ENCODE measurements at regions not wholly inside any gene's neighbourhood (a gene's known extent, or its start where the extent isn't known, plus 50 kb on each side); places are given as distances from the start of the nearest gene placed in this dataset.

DNA sequence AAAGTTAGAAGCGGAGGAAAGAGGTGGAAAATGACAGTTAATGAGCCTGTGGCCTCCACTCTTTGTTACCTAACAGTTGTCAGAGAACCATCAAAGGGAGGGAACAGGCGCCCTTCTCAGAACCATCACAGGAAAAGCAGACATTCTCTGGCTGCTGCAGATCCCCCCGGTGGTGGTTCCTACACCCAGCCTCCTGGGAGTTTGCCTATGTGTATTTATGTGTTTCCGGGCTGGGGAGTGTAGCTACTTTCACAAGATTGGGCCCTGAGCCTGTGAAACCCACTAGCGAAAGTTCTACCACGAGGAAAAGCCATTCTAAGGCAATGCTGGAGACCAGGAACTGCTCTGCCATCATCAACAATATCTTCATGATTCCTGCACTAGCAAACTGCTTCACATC is 52.7 kb upstream of the BCOR start:
- no peaks in the 10 kb centered on the region for H3K36me3 ChIP-seq

DNA sequence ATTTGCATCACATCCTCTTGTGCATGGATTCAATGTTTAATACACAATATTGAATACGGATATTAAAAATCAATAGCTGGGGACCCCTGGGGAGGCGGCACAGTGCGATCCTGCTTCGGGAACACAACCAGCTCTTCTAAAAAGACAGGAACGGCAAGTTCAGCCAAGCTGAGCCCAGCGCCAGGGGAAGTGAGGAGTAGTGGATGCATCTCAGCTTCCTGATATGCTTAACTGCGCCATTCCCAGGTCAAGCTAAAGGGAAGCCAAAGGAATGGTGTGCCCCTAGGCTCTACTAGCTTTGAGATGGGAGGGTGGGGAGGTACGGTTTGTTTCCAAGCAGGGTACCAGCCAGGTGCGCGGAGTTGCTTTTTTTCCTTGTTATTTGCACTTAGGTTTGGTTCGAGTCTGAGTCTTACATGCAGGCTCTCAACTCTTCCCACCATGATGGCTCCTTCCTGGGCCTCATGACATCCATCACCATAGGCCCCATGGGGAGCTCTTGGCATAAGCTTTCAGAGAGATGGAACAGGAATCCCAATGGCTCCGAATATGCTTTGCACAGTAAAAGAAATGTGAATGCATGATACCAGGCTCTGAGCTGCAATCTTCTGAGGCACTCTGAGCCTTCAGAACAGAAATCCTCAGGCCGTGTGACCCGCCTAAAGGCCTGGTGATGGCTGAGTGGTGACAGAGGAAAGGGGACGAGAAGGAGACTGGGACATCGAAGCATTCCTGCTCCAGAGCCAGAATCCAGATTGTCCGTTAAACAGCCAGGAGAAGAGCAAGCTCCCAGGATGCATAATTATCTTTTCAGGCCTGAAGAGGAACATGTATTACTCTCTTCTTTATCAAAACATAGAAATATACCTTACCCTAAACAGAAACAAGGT is 51.8 kb upstream of the BCOR start:
- Histone ChIP-seq H3K4me3 (no peak overlapping the region), H3K36me3 (no peaks in the 10 kb centered on the region), H3K27ac (no peak overlapping the region), H3K9me3 (no peaks in the 10 kb centered on the region), H3K4me1 (peaks cover 0 to 69% of the 10 kb centered on the region in 2 donors), H3K27me3 (peaks cover 9 to 79% of the 10 kb centered on the region in 2 donors)
- ATAC-seq: no peak
- DNase-seq: no peak
- TF ChIP-seq, protein P1, sequence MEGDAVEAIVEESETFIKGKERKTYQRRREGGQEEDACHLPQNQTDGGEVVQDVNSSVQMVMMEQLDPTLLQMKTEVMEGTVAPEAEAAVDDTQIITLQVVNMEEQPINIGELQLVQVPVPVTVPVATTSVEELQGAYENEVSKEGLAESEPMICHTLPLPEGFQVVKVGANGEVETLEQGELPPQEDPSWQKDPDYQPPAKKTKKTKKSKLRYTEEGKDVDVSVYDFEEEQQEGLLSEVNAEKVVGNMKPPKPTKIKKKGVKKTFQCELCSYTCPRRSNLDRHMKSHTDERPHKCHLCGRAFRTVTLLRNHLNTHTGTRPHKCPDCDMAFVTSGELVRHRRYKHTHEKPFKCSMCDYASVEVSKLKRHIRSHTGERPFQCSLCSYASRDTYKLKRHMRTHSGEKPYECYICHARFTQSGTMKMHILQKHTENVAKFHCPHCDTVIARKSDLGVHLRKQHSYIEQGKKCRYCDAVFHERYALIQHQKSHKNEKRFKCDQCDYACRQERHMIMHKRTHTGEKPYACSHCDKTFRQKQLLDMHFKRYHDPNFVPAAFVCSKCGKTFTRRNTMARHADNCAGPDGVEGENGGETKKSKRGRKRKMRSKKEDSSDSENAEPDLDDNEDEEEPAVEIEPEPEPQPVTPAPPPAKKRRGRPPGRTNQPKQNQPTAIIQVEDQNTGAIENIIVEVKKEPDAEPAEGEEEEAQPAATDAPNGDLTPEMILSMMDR (IDR thresholded peaks at IDR 0.05): no peak
- intact Hi-C loops (cut with DNase I): loop anchor here in 1 of 2 donors (10.0 kb wide), 1 partner anchor 115 kb away; no protein-coding TSS in a partner anchor

More for the DNA sequence above, 52.7 kb upstream of the BCOR start:
- peaks cover 3 to 65% of the 10 kb centered on the region in 2 donors for H3K4me1 ChIP-seq
- H3K4me3 ChIP-seq: no peak overlapping the region
- TF ChIP-seq, protein P1 (IDR thresholded peaks at IDR 0.05): no peak
- no peaks in the 10 kb centered on the region for H3K9me3 ChIP-seq
- ATAC-seq (no peak), DNase-seq (no peak)
- peaks cover 9 to 80% of the 10 kb centered on the region in 2 donors for H3K27me3 ChIP-seq
- H3K27ac ChIP-seq: no peak overlapping the region
- intact Hi-C loops (cut with DNase I): loop anchor here in 1 of 2 donors (10.0 kb wide), 1 partner anchor 114 kb away; no protein-coding TSS in a partner anchor

DNA sequence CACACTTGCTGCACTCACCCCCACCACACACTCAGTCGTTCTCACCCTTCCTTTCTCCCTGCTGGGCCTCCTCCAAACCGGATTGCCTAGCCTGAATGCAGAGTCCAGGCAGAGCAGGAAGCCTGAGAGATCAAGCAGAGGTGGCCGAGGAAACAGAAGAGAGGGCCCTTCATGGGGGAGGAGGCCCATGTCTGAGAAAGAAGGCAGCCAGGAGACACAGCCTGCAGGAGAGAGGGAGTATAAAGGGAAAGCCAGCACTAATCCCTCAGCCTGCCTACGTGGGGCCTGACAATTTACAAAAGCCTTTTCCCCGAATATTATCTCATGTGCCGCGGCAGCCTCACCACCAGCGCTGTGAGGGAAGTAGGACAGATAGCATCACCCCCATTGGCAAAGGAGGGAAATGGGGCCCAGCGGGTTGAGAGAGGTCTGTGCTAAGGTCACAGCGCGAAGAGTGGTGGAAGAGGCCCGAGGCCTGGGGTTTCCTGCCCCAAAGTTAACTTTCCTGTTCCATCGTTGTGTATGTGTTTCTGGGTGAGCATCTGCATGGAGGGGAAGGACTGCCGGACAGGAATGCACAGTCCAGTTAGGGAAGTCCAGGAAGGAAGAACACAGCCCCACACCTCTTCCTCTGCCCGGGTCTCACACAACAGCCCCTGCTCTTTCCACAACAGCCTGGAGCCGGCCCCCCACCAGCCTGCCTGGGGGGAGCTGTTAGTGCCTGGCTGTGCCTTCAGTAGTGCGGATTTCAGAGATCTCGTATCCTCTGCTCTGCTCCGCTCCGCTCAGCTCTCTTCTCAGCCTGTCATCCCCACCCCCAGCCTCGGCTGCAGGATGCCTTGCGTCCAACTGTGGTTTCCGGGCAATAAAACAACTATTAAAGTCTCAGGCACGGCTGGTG is 50.9 kb upstream of the BCOR start:
- no peak for DNase-seq
- no peak overlapping the region for H3K27ac ChIP-seq
- TF ChIP-seq, protein P1 (IDR thresholded peaks at IDR 0.05): no peak
- peaks cover 0 to 61% of the 10 kb centered on the region in 2 donors for H3K4me1 ChIP-seq
- H3K36me3 ChIP-seq: no peaks in the 10 kb centered on the region
- H3K9me3 ChIP-seq: no peaks in the 10 kb centered on the region
- H3K4me3 ChIP-seq: no peak overlapping the region
- no peak for ATAC-seq
- H3K27me3 ChIP-seq: peaks cover 9 to 70% of the 10 kb centered on the region in 2 donors
- intact Hi-C loops (cut with DNase I): no loop called here

DNA sequence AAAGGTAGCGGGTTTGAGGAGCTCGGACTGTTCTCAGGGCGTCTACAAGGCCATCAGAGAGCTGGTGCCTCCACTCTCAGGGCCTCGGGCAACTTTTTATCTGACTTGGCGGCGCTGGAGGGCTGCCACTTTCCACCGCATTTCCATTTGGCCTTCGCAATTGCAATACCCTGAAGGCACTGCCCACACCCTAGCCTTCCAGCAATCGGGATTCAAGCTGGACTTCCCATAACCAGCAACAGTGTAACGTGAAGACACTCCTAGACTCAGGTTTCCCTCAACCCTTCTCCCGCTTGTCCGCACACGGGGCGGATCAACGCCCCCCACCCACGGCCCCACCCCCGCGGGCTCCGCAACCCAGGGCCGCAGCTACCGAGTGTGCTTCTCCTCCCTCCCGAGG is 50.2 kb upstream of the BCOR start:
- H3K27ac ChIP-seq: no peak overlapping the region
- H3K36me3 ChIP-seq: no peaks in the 10 kb centered on the region
- no peak for ATAC-seq
- intact Hi-C loops (cut with DNase I): no loop called here
- TF ChIP-seq, protein P1 (IDR thresholded peaks at IDR 0.05): no peak
- no peak overlapping the region for H3K4me3 ChIP-seq
- H3K27me3 ChIP-seq: peaks cover 9 to 63% of the 10 kb centered on the region in 2 donors
- H3K9me3 ChIP-seq: no peaks in the 10 kb centered on the region
- no peak for DNase-seq
- H3K4me1 ChIP-seq: peaks cover 0 to 54% of the 10 kb centered on the region in 2 donors

All from left lung (tissue), 4 donors.